IMR-90 (cell line): ENCODE measurements at regions not wholly inside any gene's neighbourhood (a gene's known extent, or its start where the extent isn't known, plus 50 kb on each side); places are given as distances from the start of the nearest gene placed in this dataset.

Experiments used
- ATAC-seq: fragments of 200-7000 bp; cut with Tn5 transposase; 2 replicates; pipeline ENCODE4 v1.9.1; 2020; ENCODE audit warnings: low read depth, mild to moderate bottlenecking, moderate library complexity
- BruUV-seq: library from RNA; stranded (reverse); fragments of 400-500 nt; replicated peaks from 2 replicates; lab custom pipeline; 2021; lab: Mats Ljungman, UMichigan
- CTCF ChIA-PET: fragments of 300-600 bp; formaldehyde crosslinking; extraction: SDS; loops from one replicate; lab custom pipeline; 2021; ENCODE audit warnings: antibody characterized with exemption; lab: Yijun Ruan, JAX
- POLR2A ChIA-PET: fragments of 300-600 bp; sonication (Branson Sonifier 250); formaldehyde crosslinking; loops from one replicate; lab custom pipeline; 2022; ENCODE audit warnings: antibody characterized with exemption; ENCODE audit not compliant: unreplicated experiment; lab: Charles Lee
- DNase-seq: peaks from one replicate; pipeline ENCODE4 v3.0.0; 2013
- H2AFZ ChIP-seq: replicated peaks from 2 replicates; pipeline ENCODE3; 2013; ENCODE audit warnings: low read length, mild to moderate bottlenecking; ENCODE audit not compliant: poor library complexity
- H2AK5ac ChIP-seq: 2 replicates; pipeline ENCODE4 v1.6.1; 2013; ENCODE audit warnings: low read depth, low read length, inconsistent platforms
- H2AK9ac ChIP-seq: replicated peaks from 2 replicates; pipeline ENCODE3; 2013; ENCODE audit warnings: mild to moderate bottlenecking, low read depth, low read length, moderate library complexity; ENCODE audit not compliant: poor library complexity
- H2BK120ac ChIP-seq: 2 replicates; pipeline ENCODE4 v1.6.1; 2013; ENCODE audit warnings: low read depth, low read length, inconsistent platforms
- H2BK15ac ChIP-seq: 3 replicates; pipeline ENCODE4 v1.6.1; 2013; ENCODE audit warnings: low read depth, low read length, inconsistent platforms
- H2BK20ac ChIP-seq: 2 replicates; pipeline ENCODE4 v1.6.1; 2013; ENCODE audit warnings: low read depth, mild to moderate bottlenecking, inconsistent platforms, low read length, moderate library complexity
- H2BK5ac ChIP-seq: 2 replicates; pipeline ENCODE4 v1.6.1; 2013; ENCODE audit warnings: mild to moderate bottlenecking, low read depth, low read length, inconsistent platforms; ENCODE audit not compliant: poor library complexity, severe bottlenecking
- H3K14ac ChIP-seq: replicated peaks from 2 replicates; pipeline ENCODE4 v1.6.1; 2013; ENCODE audit warnings: low read depth, low read length, inconsistent platforms
- H3K18ac ChIP-seq: 2 replicates; pipeline ENCODE4 v1.6.1; 2013; ENCODE audit warnings: low read depth, low read length, control low read depth
- H3K23ac ChIP-seq: 2 replicates; pipeline ENCODE4 v1.6.1; 2013; ENCODE audit warnings: low read depth, low read length, inconsistent platforms
- H3K27ac ChIP-seq: 2 replicates; pipeline ENCODE4 v1.5.1; 2013; ENCODE audit warnings: mild to moderate bottlenecking, control low read depth, low read length; ENCODE audit not compliant: insufficient read depth
- H3K27me3 ChIP-seq: 2 replicates; pipeline ENCODE4 v1.6.1; 2013; ENCODE audit warnings: low read length; ENCODE audit not compliant: control insufficient read depth, insufficient read depth
- H3K36me3 ChIP-seq: 2 replicates; pipeline ENCODE4 v1.6.1; 2013; ENCODE audit warnings: low read length, mixed read lengths; ENCODE audit not compliant: control insufficient read depth, insufficient read depth
- H3K4ac ChIP-seq: 2 replicates; pipeline ENCODE4 v1.6.1; 2013; ENCODE audit warnings: low read depth, low read length, inconsistent platforms
- H3K4me1 ChIP-seq: 2 replicates; pipeline ENCODE4 v1.6.1; 2013; ENCODE audit warnings: low read length, mixed read lengths; ENCODE audit not compliant: control insufficient read depth, insufficient read depth
- H3K4me2 ChIP-seq: 2 replicates; pipeline ENCODE4 v1.6.1; 2013; ENCODE audit warnings: low read depth, mild to moderate bottlenecking, control low read depth, low read length, moderate library complexity
- H3K4me3 ChIP-seq: 2 replicates; pipeline ENCODE4 v1.5.1; 2013; ENCODE audit warnings: low read depth, mild to moderate bottlenecking, control low read depth, low read length, moderate library complexity; ENCODE audit not compliant: insufficient read depth
- H3K56ac ChIP-seq: 2 replicates; pipeline ENCODE4 v1.6.1; 2013; ENCODE audit warnings: low read length, inconsistent platforms; ENCODE audit not compliant: insufficient read depth; ENCODE audit errors: extremely low read depth
- H3K79me1 ChIP-seq, 2 experiments: 2 replicates each; pipeline ENCODE4 v1.6.1; 2013; ENCODE audit warnings: low read length in 2 of 2, inconsistent platforms in 1 of 2, low read depth in 1 of 2
- H3K9ac ChIP-seq: 2 replicates; pipeline ENCODE4 v1.6.1; 2013; ENCODE audit warnings: low read depth, low read length, control low read depth
- H3K9me1 ChIP-seq: 2 replicates; pipeline ENCODE4 v1.6.1; 2013; ENCODE audit warnings: low read length, inconsistent platforms; ENCODE audit not compliant: insufficient read depth
- H3K9me3 ChIP-seq: 2 replicates; pipeline ENCODE4 v1.6.1; 2013; ENCODE audit warnings: low read length; ENCODE audit not compliant: control insufficient read depth, insufficient read depth
- H4K20me1 ChIP-seq: 2 replicates; pipeline ENCODE4 v1.6.1; 2013; ENCODE audit warnings: low read length, inconsistent platforms; ENCODE audit not compliant: insufficient read depth
- H4K5ac ChIP-seq: 2 replicates; pipeline ENCODE4 v1.6.1; 2013; ENCODE audit warnings: mild to moderate bottlenecking, low read depth, low read length, control low read depth
- H4K8ac ChIP-seq, 2 experiments: 2 replicates each; pipeline ENCODE4 v1.6.1; 2013; ENCODE audit warnings: low read depth in 2 of 2, low read length in 2 of 2, control low read depth in 1 of 2, inconsistent platforms in 1 of 2
- H4K91ac ChIP-seq: 2 replicates; pipeline ENCODE4 v1.6.1; 2013; ENCODE audit warnings: low read depth, low read length, inconsistent platforms; ENCODE audit not compliant: insufficient read depth
- BHLHE40 ChIP-seq: fragments of 150-350 bp; IDR thresholded peaks from 2 replicates; pipeline ENCODE4 v1.6.1; 2016; ENCODE audit warnings: mild to moderate bottlenecking, low read depth, low read length
- CEBPB ChIP-seq: IDR thresholded peaks from 2 replicates; pipeline ENCODE4 v1.6.1; 2012; ENCODE audit warnings: low read depth, low read length, improper control_type of control experiment
- CHD1 ChIP-seq: IDR thresholded peaks from 2 replicates; pipeline ENCODE4 v1.6.1; 2012; ENCODE audit warnings: low read depth, low read length, improper control_type of control experiment
- CTCF ChIP-seq: conservative IDR thresholded peaks from 2 replicates; pipeline ENCODE4 v1.5.1; 2012; ENCODE audit warnings: mild to moderate bottlenecking, low read depth, low read length, improper control_type of control experiment
- FOS ChIP-seq: fragments of 150-350 bp; IDR thresholded peaks from 2 replicates; pipeline ENCODE4 v1.6.1; 2016; ENCODE audit warnings: low read depth, low read length
- MXI1 ChIP-seq: IDR thresholded peaks from 2 replicates; pipeline ENCODE4 v1.6.1; 2012; ENCODE audit warnings: low read depth, mild to moderate bottlenecking, low read length, moderate library complexity, borderline replicate concordance
- NFE2L2 ChIP-seq: fragments of 150-350 bp; IDR thresholded peaks from 2 replicates; pipeline ENCODE4 v1.6.1; 2016; ENCODE audit warnings: low read depth, mild to moderate bottlenecking, low read length
- POLR2A ChIP-seq: IDR thresholded peaks from 2 replicates; pipeline ENCODE4 v1.6.1; 2012; ENCODE audit warnings: mild to moderate bottlenecking, low read depth, low read length
- RCOR1 ChIP-seq: IDR thresholded peaks from 2 replicates; pipeline ENCODE4 v1.6.1; 2012; ENCODE audit warnings: mild to moderate bottlenecking, low read length, improper control_type of control experiment; ENCODE audit not compliant: insufficient replicate concordance
- RFX5 ChIP-seq: IDR thresholded peaks from 2 replicates; pipeline ENCODE4 v1.8.0; 2012; ENCODE audit warnings: low read depth, mild to moderate bottlenecking, low read length, moderate library complexity
- SMC3 ChIP-seq: fragments of 150-350 bp; IDR thresholded peaks from 2 replicates; pipeline ENCODE4 v1.6.1; 2016; ENCODE audit warnings: low read depth, mild to moderate bottlenecking, antibody characterized with exemption, low read length, moderate library complexity
- dilution Hi-C: fragments of 300-500 bp; cut with HindIII; formaldehyde crosslinking; loops from one replicate; pipeline ENCODE4 v1.14.3; 2018; ENCODE audit warnings: low sequenced_read_pairs; ENCODE audit not compliant: unreplicated experiment
- in situ Hi-C: fragments of 300-500 bp; cut with MboI; formaldehyde crosslinking; loops from 3 replicates; pipeline ENCODE4 v1.14.3; 2019; ENCODE audit warnings: low sequenced_read_pairs, inconsistent platforms, mixed read lengths
- intact Hi-C: fragments of 100-400 bp; cut with micrococcal nuclease; formaldehyde crosslinking; loops from 2 replicates; pipeline ENCODE4 v1.10.0; 2022
- TF ChIP-seq, protein P1 (sequence below): fragments of 150-350 bp; IDR thresholded peaks from 2 replicates; pipeline ENCODE4 v1.6.1; 2017; ENCODE audit warnings: mild to moderate bottlenecking, antibody characterized with exemption, low read length, low read depth

DNA sequence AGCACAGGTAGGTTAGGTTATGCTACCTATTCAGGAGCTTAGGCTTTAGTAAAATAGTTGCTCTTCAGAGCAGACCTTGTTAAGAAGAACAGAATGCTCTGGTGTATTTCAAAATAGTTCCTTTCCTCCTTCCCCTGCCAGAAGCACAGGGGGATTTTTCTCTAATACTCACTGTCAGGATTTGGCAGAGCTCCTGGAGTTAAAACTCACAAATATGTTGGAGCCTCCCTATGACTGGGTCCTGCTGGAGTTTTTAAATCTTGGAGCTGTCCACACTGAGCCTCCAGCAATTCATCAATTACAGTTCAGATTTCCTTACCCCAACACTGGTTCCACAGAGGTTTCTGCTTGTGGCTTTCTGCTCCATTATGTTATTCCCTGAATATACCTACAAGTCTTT is 1233.8 kb upstream of the WWC1 start:
- Histone ChIP-seq H2AK9ac (no peak overlapping the region), H2BK20ac (no peak overlapping the region), H3K4ac (no peak overlapping the region), H4K8ac (no peak overlapping the region), H3K14ac (no peak overlapping the region), H3K27ac (no peak overlapping the region), H3K4me1 (no peaks in the 10 kb centered on the region), H3K4me3 (no peak overlapping the region), H4K91ac (no peak overlapping the region), H3K27me3 (no peaks in the 10 kb centered on the region), H3K9me3 (peaks cover 3% of the 10 kb centered on the region; the same call in 1 of the 2 replicates), H3K36me3 (no peaks in the 10 kb centered on the region), H2BK15ac (no peak overlapping the region), H2AK5ac (no peak overlapping the region), H3K23ac (no peak overlapping the region), H3K9me1 (no peaks in the 10 kb centered on the region), H3K18ac (no peak overlapping the region), H3K9ac (no peak overlapping the region), H4K20me1 (no peaks in the 10 kb centered on the region), H3K4me2 (no peak overlapping the region), H4K5ac (no peak overlapping the region), H3K79me1 (no peaks in the 10 kb centered on the region), H2AFZ (no peak overlapping the region), H2BK120ac (no peak overlapping the region), H2BK5ac (no peak overlapping the region), H3K56ac (no peak overlapping the region)
- intact Hi-C loops (no loop called here), dilution Hi-C loops (no loop called here), in situ Hi-C loops (no loop called here)
- TF ChIP-seq BHLHE40: no peak
- no peak for TF ChIP-seq RCOR1
- TF ChIP-seq CEBPB: no peak
- no peak for TF ChIP-seq CHD1
- TF ChIP-seq SMC3: no peak
- no peak for TF ChIP-seq MXI1
- TF ChIP-seq FOS: no peak
- TF ChIP-seq POLR2A: no peak
- TF ChIP-seq, protein P1, sequence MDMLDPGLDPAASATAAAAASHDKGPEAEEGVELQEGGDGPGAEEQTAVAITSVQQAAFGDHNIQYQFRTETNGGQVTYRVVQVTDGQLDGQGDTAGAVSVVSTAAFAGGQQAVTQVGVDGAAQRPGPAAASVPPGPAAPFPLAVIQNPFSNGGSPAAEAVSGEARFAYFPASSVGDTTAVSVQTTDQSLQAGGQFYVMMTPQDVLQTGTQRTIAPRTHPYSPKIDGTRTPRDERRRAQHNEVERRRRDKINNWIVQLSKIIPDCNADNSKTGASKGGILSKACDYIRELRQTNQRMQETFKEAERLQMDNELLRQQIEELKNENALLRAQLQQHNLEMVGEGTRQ: no peak
- TF ChIP-seq NFE2L2: no peak
- TF ChIP-seq RFX5: no peak
- TF ChIP-seq CTCF: no peak
- no peak for DNase-seq
- BruUV-seq: no TSS peak
- ChIA-PET POLR2A (no interaction called here), CTCF (no interaction called here)
- no peak for ATAC-seq
